ENCODE measurements at regions not wholly inside any gene's neighbourhood (a gene's known extent, or its start where the extent isn't known, plus 50 kb on each side); places are given as distances from the start of the nearest gene placed in this dataset.

- no peak for TF ChIP-seq CTCF (conservative IDR thresholded peaks at IDR 0.05; ENCODE audit: low read depth, low read length)
- no peak overlapping the region for H3K4me3 ChIP-seq (ENCODE audit: low read depth, low read length)
- no peak for DNase-seq (ENCODE audit: low read depth)
These were observed 586.2 kb upstream of the NECTIN3 start for GRCh38 chr3:110485389-110485788.

- DNase-seq (ENCODE audit: low read depth) = no peak
- TF ChIP-seq CTCF (conservative IDR thresholded peaks at IDR 0.05; ENCODE audit: low read depth, low read length) = no peak
- H3K4me3 ChIP-seq (ENCODE audit: low read depth, low read length) = no peak overlapping the region
These were observed 583.8 kb upstream of the NECTIN3 start for GRCh38 chr3:110487840-110488239.

GRCh38 chr3:110491413-110491812, 580.2 kb upstream of the NECTIN3 start:
- no peak for TF ChIP-seq CTCF (conservative IDR thresholded peaks at IDR 0.05; ENCODE audit: low read depth, low read length)
- no peak for DNase-seq (ENCODE audit: low read depth)
- H3K4me3 ChIP-seq (ENCODE audit: low read depth, low read length) = no peak overlapping the region

- H3K4me3 ChIP-seq (ENCODE audit: low read depth, low read length) = no peak overlapping the region
- no peak for DNase-seq (ENCODE audit: low read depth)
- TF ChIP-seq CTCF (conservative IDR thresholded peaks at IDR 0.05; ENCODE audit: low read depth, low read length) = no peak
These were observed 578.7 kb upstream of the NECTIN3 start for GRCh38 chr3:110492876-110493275.

GRCh38 chr3:110493438-110494092, 578.1 kb upstream of the NECTIN3 start:
- TF ChIP-seq CTCF (conservative IDR thresholded peaks at IDR 0.05; ENCODE audit: low read depth, low read length) = no peak
- DNase-seq (ENCODE audit: low read depth) = no peak
- no peak overlapping the region for H3K4me3 ChIP-seq (ENCODE audit: low read depth, low read length)

GRCh38 chr3:110494093-110494490, 577.5 kb upstream of the NECTIN3 start:
- no peak for TF ChIP-seq CTCF (conservative IDR thresholded peaks at IDR 0.05; ENCODE audit: low read depth, low read length)
- no peak for DNase-seq (ENCODE audit: low read depth)
- H3K4me3 ChIP-seq (ENCODE audit: low read depth, low read length) = no peak overlapping the region

GRCh38 chr3:110494728-110495127, 576.9 kb upstream of the NECTIN3 start:
- no peak for TF ChIP-seq CTCF (conservative IDR thresholded peaks at IDR 0.05; ENCODE audit: low read depth, low read length)
- no peak for DNase-seq (ENCODE audit: low read depth)
- H3K4me3 ChIP-seq (ENCODE audit: low read depth, low read length) = no peak overlapping the region

Data from epithelial cell of proximal tubule (primary cell).